ENCODE measurements at regions not wholly inside any gene's neighbourhood (a gene's known extent, or its start where the extent isn't known, plus 50 kb on each side); places are given as distances from the start of the nearest gene placed in this dataset.

- TF ChIP-seq CTCF (IDR thresholded peaks at IDR 0.05): no peak
- no peak for TF ChIP-seq EP300 (IDR thresholded peaks at IDR 0.05; ENCODE audit: low read depth)
- TF ChIP-seq POLR2A (IDR thresholded peaks at IDR 0.05): no peak
- TF ChIP-seq POLR2AphosphoS5 (IDR thresholded peaks at IDR 0.05): no peak
These were observed 189.8 kb upstream of the CEP162 start for GRCh38 chr6:84417260-84417659.
